H1 (cell line): ENCODE measurements at regions not wholly inside any gene's neighbourhood (a gene's known extent, or its start where the extent isn't known, plus 50 kb on each side); places are given as distances from the start of the nearest gene placed in this dataset.
A peak's percentile ranks its signal among the peaks of the same experiment; 100 is the strongest.

Source experiments
- CTCF ChIA-PET: fragments of 300-600 bp; sonication (Branson Sonifier 250); formaldehyde crosslinking; loops from one replicate; lab custom pipeline; 2021; ENCODE audit not compliant: partially characterized antibody; lab: Charles Lee
- POLR2A ChIA-PET: fragments of 300-600 bp; sonication (Branson Sonifier 250); formaldehyde crosslinking; loops from one replicate; lab custom pipeline; 2021; ENCODE audit warnings: inconsistent platforms; ENCODE audit not compliant: partially characterized antibody; lab: Charles Lee
- DNase-seq, 2 experiments: peaks; one replicate each; pipeline versions ENCODE4 v3.0.0 to v3.0.0-alpha.2; 2010 to 2022; ENCODE audit warnings: low spot score in 2 of 2, low read depth in 1 of 2, mixed read lengths in 1 of 2
- FAIRE-seq: peaks from 2 replicates; lab custom pipeline; 2011; peaks lifted over from hg19 to GRCh38; lab: Jason Lieb, UNC
- H2AFZ ChIP-seq: 2 replicates; pipeline ENCODE4 v1.8.1; 2012; ENCODE audit warnings: low read length, inconsistent platforms
- H2AK5ac ChIP-seq: 2 replicates; pipeline ENCODE4 v1.6.1; 2013; ENCODE audit warnings: low read depth, low read length
- H2BK120ac ChIP-seq: replicated peaks from 2 replicates; pipeline ENCODE3; 2013; ENCODE audit warnings: low read depth, low read length, inconsistent platforms
- H2BK12ac ChIP-seq: 2 replicates; pipeline ENCODE4 v1.6.1; 2013; ENCODE audit warnings: low read depth, low read length
- H2BK15ac ChIP-seq: 2 replicates; pipeline ENCODE4 v1.6.1; 2013; ENCODE audit warnings: low read length
- H2BK20ac ChIP-seq: 2 replicates; pipeline ENCODE4 v1.6.1; 2013; ENCODE audit warnings: low read length
- H2BK5ac ChIP-seq: 2 replicates; pipeline ENCODE4 v1.6.1; 2013; ENCODE audit warnings: low read depth, low read length
- H3K14ac ChIP-seq: 2 replicates; pipeline ENCODE4 v1.6.1; 2013; ENCODE audit warnings: inconsistent platforms; ENCODE audit not compliant: insufficient read length
- H3K18ac ChIP-seq: 2 replicates; pipeline ENCODE4 v1.6.1; 2013; ENCODE audit warnings: low read length; ENCODE audit errors: extremely low read depth
- H3K23ac ChIP-seq: 2 replicates; pipeline ENCODE4 v1.6.1; 2013; ENCODE audit warnings: inconsistent platforms; ENCODE audit not compliant: insufficient read length
- H3K23me2 ChIP-seq: 2 replicates; pipeline ENCODE4 v1.6.1; 2013; ENCODE audit warnings: low read depth, low read length
- H3K27ac ChIP-seq: 2 replicates; pipeline ENCODE4 v1.6.1; 2011; ENCODE audit warnings: low read depth, low read length, inconsistent platforms
- H3K27me3 ChIP-seq, 4 experiments: replicated peaks in 1 of 4; 1 replicate in 1 of 4; 2 replicates in 3 of 4; pipeline versions ENCODE4 v1.6.1 to v1.8.1; 2011 to 2013; ENCODE audit warnings: low read length in 3 of 4, mild to moderate bottlenecking in 3 of 4, inconsistent platforms in 2 of 4, mixed read lengths in 2 of 4, moderate library complexity in 1 of 4; ENCODE audit not compliant: control insufficient read depth in 3 of 4, insufficient read depth in 3 of 4; ENCODE audit errors: extremely low read depth in 1 of 4
- H3K36me3 ChIP-seq, 4 experiments: 2 replicates each; pipeline versions ENCODE4 v1.6.1 to v1.8.1; 2011 to 2013; ENCODE audit warnings: mild to moderate bottlenecking in 4 of 4, low read length in 3 of 4, moderate library complexity in 2 of 4, control low read depth in 1 of 4, inconsistent platforms in 1 of 4; ENCODE audit not compliant: insufficient read depth in 4 of 4, control insufficient read depth in 2 of 4
- H3K4ac ChIP-seq: replicated peaks from 2 replicates; pipeline ENCODE3; 2013; ENCODE audit warnings: low read length, low read depth, mixed read lengths, inconsistent platforms; ENCODE audit not compliant: insufficient read length
- H3K4me1 ChIP-seq, 4 experiments: replicated peaks in 1 of 4; 1 replicate in 1 of 4; 2 replicates in 3 of 4; pipeline versions ENCODE4 v1.6.1 to v1.8.1; 2011 to 2013; ENCODE audit warnings: low read length in 3 of 4, inconsistent platforms in 2 of 4, mixed read lengths in 1 of 4; ENCODE audit not compliant: insufficient read depth in 4 of 4, control insufficient read depth in 3 of 4
- H3K4me2 ChIP-seq, 2 experiments: 2 replicates each; pipeline versions ENCODE4 v1.6.1 to v1.8.1; 2011 to 2013; ENCODE audit warnings: low read depth in 2 of 2, low read length in 2 of 2, control low read depth in 1 of 2, inconsistent platforms in 1 of 2, mild to moderate bottlenecking in 1 of 2; ENCODE audit not compliant: insufficient read depth in 1 of 2
- H3K4me3 ChIP-seq, 4 experiments: fragments of 200-600, 300-600 bp in 1 of 4; sonication (generic), shearing (Covaris generic), sonication (Bioruptor Twin) in 1 of 4; 2 replicates each; pipeline versions ENCODE4 v1.5.1 to v1.8.1; 2011 to 2016; ENCODE audit warnings: low read length in 4 of 4, low read depth in 3 of 4, control low read depth in 2 of 4, inconsistent platforms in 2 of 4, mild to moderate bottlenecking in 2 of 4, mixed read lengths in 1 of 4, moderate library complexity in 1 of 4; ENCODE audit not compliant: insufficient read depth in 2 of 4; ENCODE audit errors: extremely low read depth in 1 of 4
- H3K56ac ChIP-seq: replicated peaks from 2 replicates; pipeline ENCODE3; 2013; ENCODE audit warnings: low read depth, mild to moderate bottlenecking, mixed read lengths, low read length, inconsistent platforms; ENCODE audit not compliant: insufficient read length
- H3K79me1 ChIP-seq: 2 replicates; pipeline ENCODE4 v1.6.1; 2013; ENCODE audit warnings: low read depth, low read length, control low read depth
- H3K79me2 ChIP-seq, 2 experiments: 2 replicates each; pipeline versions ENCODE4 v1.6.1 to v1.8.1; 2012 to 2013; ENCODE audit warnings: low read length in 2 of 2, mild to moderate bottlenecking in 2 of 2, inconsistent platforms in 1 of 2; ENCODE audit not compliant: insufficient read depth in 2 of 2, control insufficient read depth in 1 of 2
- H3K9ac ChIP-seq, 4 experiments: replicated peaks in 1 of 4; 1 replicate in 1 of 4; 2 replicates in 3 of 4; pipeline versions ENCODE4 v1.6.1 to v1.8.1; 2011 to 2013; ENCODE audit warnings: low read depth in 3 of 4, low read length in 3 of 4, control low read depth in 2 of 4, mild to moderate bottlenecking in 2 of 4, moderate library complexity in 2 of 4, inconsistent platforms in 1 of 4; ENCODE audit errors: extremely low read depth in 1 of 4
- H3K9me3 ChIP-seq, 2 experiments: 2 replicates each; pipeline versions ENCODE4 v1.6.1 to v1.8.1; 2012 to 2013; ENCODE audit warnings: mild to moderate bottlenecking in 2 of 2, moderate library complexity in 2 of 2, control low read depth in 1 of 2, inconsistent platforms in 1 of 2, low read depth in 1 of 2, low read length in 1 of 2, mixed read lengths in 1 of 2; ENCODE audit not compliant: insufficient read depth in 2 of 2
- H4K20me1 ChIP-seq, 2 experiments: replicated peaks in 1 of 2; 2 replicates each; pipeline versions ENCODE3 to v1.8.1; 2011 to 2013; ENCODE audit warnings: inconsistent platforms in 2 of 2, low read length in 2 of 2, mild to moderate bottlenecking in 1 of 2; ENCODE audit not compliant: insufficient read depth in 2 of 2, control insufficient read depth in 1 of 2
- H4K5ac ChIP-seq: 2 replicates; pipeline ENCODE4 v1.6.1; 2013; ENCODE audit warnings: low read length, low read depth, mixed read lengths, inconsistent platforms; ENCODE audit not compliant: insufficient read length
- H4K8ac ChIP-seq: 2 replicates; pipeline ENCODE4 v1.8.0; 2013; ENCODE audit warnings: mild to moderate bottlenecking, moderate library complexity, low read length, inconsistent platforms; ENCODE audit not compliant: insufficient read depth; ENCODE audit errors: extremely low read depth
- H4K91ac ChIP-seq: replicated peaks from 2 replicates; pipeline ENCODE3; 2013; ENCODE audit warnings: low read length, mixed read lengths, inconsistent platforms; ENCODE audit not compliant: insufficient read length
- ASH2L ChIP-seq: fragments of 200-600, 300-600 bp; sonication (generic); IDR thresholded peaks from one replicate; pipeline ENCODE4 v1.7.1; 2017; ENCODE audit warnings: low read length
- BCL11A ChIP-seq, 2 experiments: IDR thresholded peaks; one replicate each; pipeline ENCODE4 v1.6.1; 2011; ENCODE audit warnings: low read depth in 2 of 2, low read length in 2 of 2, mild to moderate bottlenecking in 2 of 2
- NRF1 ChIP-seq: IDR thresholded peaks from 2 replicates; pipeline ENCODE4 v1.6.1; 2011; ENCODE audit warnings: mild to moderate bottlenecking, low read depth, low read length, improper control_type of control experiment
- POU5F1 ChIP-seq: IDR thresholded peaks from 2 replicates; pipeline ENCODE4 v1.6.1; 2011; ENCODE audit warnings: low read depth, mild to moderate bottlenecking, low read length, moderate library complexity
- RAD21 ChIP-seq, 2 experiments: IDR thresholded peaks in 1 of 2; conservative IDR thresholded peaks in 1 of 2; 2 replicates each; pipeline ENCODE4 v1.6.1; 2011; ENCODE audit warnings: low read depth in 2 of 2, low read length in 2 of 2, improper control_type of control experiment in 1 of 2, inconsistent platforms in 1 of 2, mild to moderate bottlenecking in 1 of 2, moderate library complexity in 1 of 2
- RFX5 ChIP-seq: IDR thresholded peaks from 2 replicates; pipeline ENCODE4 v1.6.1; 2011; ENCODE audit warnings: low read depth, low read length, improper control_type of control experiment, borderline replicate concordance
- WGBS, 2 experiments: shearing (Covaris generic) in 1 of 2; methylation state at CpG; one replicate each; pipeline versions ENCODE4 v1.1.6 to v1.1.7; 2013 to 2015; ENCODE audit warnings: low lambda C conversion rate in 2 of 2, mixed read lengths in 2 of 2, inconsistent platforms in 1 of 2, low coverage in 1 of 2, missing lambda C conversion rate in 1 of 2; ENCODE audit not compliant: insufficient replicate concordance in 2 of 2, insufficient coverage in 1 of 2, insufficient read length in 1 of 2; ENCODE audit errors: extremely low coverage in 1 of 2, missing lambda C conversion rate in 1 of 2; 5-methylcytosine and 5-hydroxymethylcytosine counted together

DNA sequence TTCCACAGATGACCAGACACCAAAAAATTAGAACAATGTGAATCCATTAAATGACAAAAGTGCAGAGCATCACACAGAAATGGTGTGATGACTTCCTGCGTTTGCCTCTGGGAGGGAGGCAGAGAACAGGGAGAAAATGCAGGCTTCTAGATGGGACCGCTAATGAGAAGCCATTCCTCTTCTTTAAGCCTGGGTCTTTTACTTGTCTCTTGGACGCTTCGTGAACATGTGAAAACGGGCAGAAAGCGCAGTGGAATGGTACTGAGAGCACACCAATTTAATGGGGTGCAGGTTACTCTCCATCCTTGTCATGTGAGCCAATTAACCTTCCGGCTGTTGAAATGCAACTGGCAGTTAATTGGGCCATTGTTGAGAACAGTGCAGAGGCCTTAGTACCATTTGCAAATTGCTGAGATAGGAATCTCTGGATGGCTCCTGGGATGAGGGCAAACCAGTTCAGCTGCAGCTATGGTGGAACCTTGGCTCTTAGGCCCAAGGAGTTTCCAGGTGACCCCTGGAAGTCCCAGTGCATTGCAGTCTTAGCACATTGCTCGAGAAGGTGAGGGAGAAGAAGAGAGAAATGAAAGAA lies 210.4 kb upstream of the CXCR4 start:
- Histone ChIP-seq H3K4me3 (no peak overlapping the region), H2AFZ (peak overlapping the region; percentile 95; the same call in 1 of the 2 replicates)
- CTCF ChIA-PET = no interaction called here
- TF ChIP-seq POU5F1 = no peak
- TF ChIP-seq RAD21 (IDR thresholded peaks at IDR 0.05 in 1 of 2, conservative IDR thresholded peaks at IDR 0.05 in 1 of 2; ENCODE audit: low read depth in 2 of 2, low read length in 2 of 2) = no peak
- TF ChIP-seq NRF1 = no peak
- no peak for TF ChIP-seq RFX5
- TF ChIP-seq BCL11A (IDR thresholded peaks at IDR 0.05; ENCODE audit: low read depth in 2 of 2, low read length in 2 of 2) = no peak
- no peak for TF ChIP-seq ASH2L

More for the DNA sequence above, 210.4 kb upstream of the CXCR4 start:
- Histone ChIP-seq H4K5ac (no peak overlapping the region), H2BK20ac (no peak overlapping the region), H3K4ac (no peak overlapping the region), H3K79me2 (no peaks in the 10 kb centered on the region), H2BK12ac (no peak overlapping the region), H2BK120ac (no peak overlapping the region), H3K4me1 (peaks cover 4 to 8% (median 6%) of the 10 kb centered on the region in 4 experiments; a peak in 5 of 7 replicates), H4K20me1 (no peaks in the 10 kb centered on the region), H3K23ac (no peak overlapping the region), H4K91ac (no peak overlapping the region), H3K9ac (no peak overlapping the region), H4K8ac (no peak overlapping the region), H3K27ac (no peak overlapping the region), H2BK5ac (no peak overlapping the region), H3K27me3 (no peaks in the 10 kb centered on the region), H3K79me1 (no peaks in the 10 kb centered on the region), H2BK15ac (no peak overlapping the region), H3K9me3 (no peaks in the 10 kb centered on the region), H2AK5ac (no peak overlapping the region), H3K56ac (no peak overlapping the region), H3K36me3 (no peaks in the 10 kb centered on the region), H3K4me2 (no peak overlapping the region), H3K14ac (no peak overlapping the region), H3K18ac (no peak overlapping the region), H3K23me2 (no peaks in the 10 kb centered on the region)
- FAIRE-seq = no peak
- no peak for DNase-seq
- POLR2A ChIA-PET = no interaction called here
- WGBS, 2 experiments = 77% methylated on average over 8 of the region's 8 CpGs; no CpG with 5 or more reads in 1 of the 2 experiments
